B cell (primary cell): ENCODE measurements at regions not wholly inside any gene's neighbourhood (a gene's known extent, or its start where the extent isn't known, plus 50 kb on each side); places are given as distances from the start of the nearest gene placed in this dataset.

Experiments used
- ATAC-seq: fragments of 200-7000 bp; cut with Tn5 transposase; one replicate; pipeline ENCODE4 v1.10.0; 2021; ENCODE audit warnings: low read depth, mild to moderate bottlenecking, moderate number of reproducible peaks, moderate library complexity
- CTCF ChIA-PET: fragments of 350-600 bp; sonication (Branson Sonifier 250); formaldehyde crosslinking; loops from one replicate; lab custom pipeline; 2021; ENCODE audit warnings: antibody characterized with exemption, inconsistent platforms; lab: Charles Lee
- POLR2A ChIA-PET: fragments of 350-600 bp; sonication (Branson Sonifier 250); formaldehyde crosslinking; loops from one replicate; lab custom pipeline; 2021; ENCODE audit warnings: antibody characterized with exemption; lab: Charles Lee
- DNase-seq: peaks from one replicate; pipeline ENCODE4 v3.0.0; 2013
- H2AFZ ChIP-seq: 2 replicates; pipeline ENCODE4 v1.6.1; 2012; ENCODE audit warnings: mild to moderate bottlenecking, low read depth, low read length; ENCODE audit not compliant: insufficient read depth, poor library complexity, severe bottlenecking
- H3K27ac ChIP-seq, 2 donors: 1 replicate in 1 of 2; 2 replicates in 1 of 2; pipeline ENCODE4 v1.5.1; 2012 to 2013; ENCODE audit warnings: low read length in 2 of 2, mild to moderate bottlenecking in 2 of 2, moderate library complexity in 1 of 2
- H3K27me3 ChIP-seq, 4 experiments: fragments of 200-600 bp in 1 of 4; sonication (generic) in 1 of 4; replicated peaks in 1 of 4; 1 replicate in 2 of 4; 2 replicates in 2 of 4; pipeline versions ENCODE4 v1.6.1 to v1.7.0; 2013 to 2016; ENCODE audit warnings: low read length in 3 of 4, mild to moderate bottlenecking in 2 of 4, mixed read lengths in 1 of 4, moderate library complexity in 1 of 4; ENCODE audit not compliant: insufficient read depth in 4 of 4, control insufficient read depth in 3 of 4; ENCODE audit errors: control extremely low read depth in 1 of 4
- H3K36me3 ChIP-seq, 2 experiments: replicated peaks in 1 of 2; 1 replicate in 1 of 2; 2 replicates in 1 of 2; pipeline versions ENCODE4 v1.6.1 to v1.7.1; 2013; ENCODE audit warnings: low read length in 1 of 2; ENCODE audit not compliant: insufficient read depth in 2 of 2, control insufficient read depth in 1 of 2; ENCODE audit errors: control extremely low read depth in 1 of 2, extremely low read depth in 1 of 2
- H3K4me1 ChIP-seq, 2 donors: fragments of 200-600 bp in 1 of 2; sonication (generic) in 1 of 2; 1 replicate in 1 of 2; 2 replicates in 1 of 2; pipeline versions ENCODE4 v1.5.1 to v1.6.1; 2013 to 2017; ENCODE audit warnings: low read length in 2 of 2; ENCODE audit not compliant: control insufficient read depth in 2 of 2, insufficient read depth in 2 of 2
- H3K4me2 ChIP-seq: replicated peaks from 2 replicates; pipeline ENCODE3; 2012; ENCODE audit warnings: mild to moderate bottlenecking, low read depth, low read length; ENCODE audit not compliant: poor library complexity, severe bottlenecking
- H3K4me3 ChIP-seq, 5 experiments: fragments of 200-600 bp in 1 of 5; sonication (generic) in 1 of 5; 1 replicate in 3 of 5; 2 replicates in 2 of 5; pipeline versions ENCODE4 v1.5.1 to v1.7.0; 2011 to 2016; ENCODE audit warnings: low read length in 4 of 5, mild to moderate bottlenecking in 4 of 5, low read depth in 2 of 5, control low read depth in 1 of 5, moderate library complexity in 1 of 5; ENCODE audit not compliant: insufficient read depth in 1 of 5; ENCODE audit errors: control extremely low read depth in 1 of 5, extremely low read depth in 1 of 5
- H3K79me2 ChIP-seq: fragments of 200-600 bp; sonication (generic); one replicate; pipeline ENCODE4 v1.6.0; 2016; ENCODE audit warnings: low read length; ENCODE audit not compliant: control insufficient read depth, insufficient read depth
- H3K9ac ChIP-seq: fragments of 200-600 bp; sonication (generic); 2 replicates; pipeline ENCODE4 v1.6.1; 2017; ENCODE audit warnings: mild to moderate bottlenecking, low read length, moderate library complexity
- H3K9me3 ChIP-seq, 3 donors: one replicate each; pipeline versions ENCODE4 v1.6.1 to v1.7.1; 2013; ENCODE audit warnings: low read length in 2 of 3; ENCODE audit not compliant: control insufficient read depth in 2 of 3, insufficient read depth in 1 of 3; ENCODE audit errors: control extremely low read depth in 1 of 3
- H4K20me1 ChIP-seq: 2 replicates; pipeline ENCODE4 v1.6.0; 2012; ENCODE audit warnings: mild to moderate bottlenecking, low read length; ENCODE audit not compliant: insufficient read depth, control insufficient read depth, poor library complexity, severe bottlenecking
- H3K27ac Mint-ChIP-seq: one replicate; pipeline ENCODE4 v1.8.0; 2021; ENCODE audit warnings: mixed read lengths
- H3K27me3 Mint-ChIP-seq: one replicate; pipeline ENCODE4 v1.8.0; 2021; ENCODE audit warnings: mixed read lengths
- H3K4me1 Mint-ChIP-seq: one replicate; pipeline ENCODE4 v1.8.0; 2021; ENCODE audit warnings: mixed read lengths
- H3K4me3 Mint-ChIP-seq: one replicate; pipeline ENCODE4 v1.8.0; 2021; ENCODE audit warnings: mixed read lengths
- H3K9me3 Mint-ChIP-seq: one replicate; pipeline ENCODE4 v1.8.0; 2022; ENCODE audit warnings: mixed read lengths; ENCODE audit not compliant: insufficient read depth
- CTCF ChIP-seq: fragments of 200-600 bp; IDR thresholded peaks from one replicate; pipeline ENCODE4 v1.8.0; 2022; ENCODE audit warnings: antibody characterized with exemption, mild to moderate bottlenecking
- EZH2 ChIP-seq: IDR thresholded peaks from 2 replicates; pipeline ENCODE4 v1.6.1; 2012; ENCODE audit warnings: borderline replicate concordance, low read depth, mild to moderate bottlenecking, moderate library complexity, low read length; ENCODE audit not compliant: insufficient read depth, poor library complexity, severe bottlenecking
- WGBS: methylation state at CpG from one replicate; pipeline ENCODE4 v1.1.5; 2013; ENCODE audit warnings: missing lambda C conversion rate; ENCODE audit not compliant: insufficient coverage; 5-methylcytosine and 5-hydroxymethylcytosine counted together
- intact Hi-C: fragments of 100-400 bp; cut with micrococcal nuclease; formaldehyde crosslinking; loops from one replicate; pipeline ENCODE4 v1.10.0; 2022

GRCh38 chr2:211225784-211226183 is 669.4 kb downstream of the CPS1 start:
- Histone ChIP-seq H3K79me2 (no peaks in the 10 kb centered on the region), H3K4me1 (no peaks in the 10 kb centered on the region), H4K20me1 (no peaks in the 10 kb centered on the region), H3K9ac (no peak overlapping the region), H3K36me3 (no peaks in the 10 kb centered on the region), H3K9me3 (peaks cover 0 to 3% (median 0%) of the 10 kb centered on the region in 3 donors), H3K4me3 (no peak overlapping the region), H3K27me3 (no peaks in the 10 kb centered on the region), H3K27ac (no peak overlapping the region), H3K4me2 (no peak overlapping the region), H2AFZ (no peak overlapping the region)
- CTCF ChIA-PET = no interaction called here
- Mint-ChIP-seq H3K9me3 (peaks cover 3% of the 10 kb centered on the region), H3K4me3 (no peak overlapping the region), H3K4me1 (no peaks in the 10 kb centered on the region), H3K27me3 (no peaks in the 10 kb centered on the region), H3K27ac (no peak overlapping the region)
- no peak for DNase-seq
- ATAC-seq = no peak
- intact Hi-C loops = no loop called here
- POLR2A ChIA-PET = no interaction called here
- WGBS = 93% methylated on average over 2 of the region's 4 CpGs
- TF ChIP-seq EZH2 (no peak), CTCF (no peak)

GRCh38 chr2:211228559-211228958 is 672.2 kb downstream of the CPS1 start:
- TF ChIP-seq CTCF (no peak), EZH2 (no peak)
- H3K79me2 ChIP-seq = no peaks in the 10 kb centered on the region
- WGBS = 71% methylated on average over 3 of the region's 3 CpGs
- no peak overlapping the region for H2AFZ ChIP-seq
- no peaks in the 10 kb centered on the region for H3K27me3 Mint-ChIP-seq
- no peaks in the 10 kb centered on the region for H4K20me1 ChIP-seq
- no peak overlapping the region for H3K4me3 Mint-ChIP-seq
- ChIA-PET POLR2A (no interaction called here), CTCF (no interaction called here)
- H3K4me3 ChIP-seq = no peak overlapping the region
- no peaks in the 10 kb centered on the region for H3K36me3 ChIP-seq
- H3K27ac ChIP-seq = no peak overlapping the region
- no peak overlapping the region for H3K4me2 ChIP-seq
- peaks cover 0 to 3% (median 0%) of the 10 kb centered on the region in 3 donors for H3K9me3 ChIP-seq
- ATAC-seq (no peak), DNase-seq (no peak)
- H3K27ac Mint-ChIP-seq = no peak overlapping the region
- H3K4me1 ChIP-seq = no peaks in the 10 kb centered on the region
- intact Hi-C loops = no loop called here
- no peaks in the 10 kb centered on the region for H3K4me1 Mint-ChIP-seq
- no peaks in the 10 kb centered on the region for H3K27me3 ChIP-seq
- H3K9me3 Mint-ChIP-seq = peaks cover 3% of the 10 kb centered on the region
- H3K9ac ChIP-seq = no peak overlapping the region
